Prostate gland (tissue), 2 donors: ENCODE measurements at regions not wholly inside any gene's neighbourhood (a gene's known extent, or its start where the extent isn't known, plus 50 kb on each side); places are given as distances from the start of the nearest gene placed in this dataset.

Experiments
- DNase-seq: peaks from one replicate; pipeline ENCODE4 v3.0.0-alpha.2; 2019; ENCODE audit warnings: low spot score
- H3K27ac ChIP-seq, 2 donors: fragments of 200-600 bp; sonication (generic); 2 replicates each; pipeline ENCODE4 v1.5.1; 2017 to 2019
- H3K27me3 ChIP-seq: fragments of 200-600 bp; sonication (generic); replicated peaks from 2 replicates; pipeline ENCODE4 v1.5.1; 2019; ENCODE audit not compliant: insufficient read depth
- H3K36me3 ChIP-seq, 2 donors: fragments of 200-600 bp; sonication (generic); 1 replicate in 1 of 2; 2 replicates in 1 of 2; pipeline versions ENCODE4 v1.5.1 to v1.8.1; 2017 to 2019
- H3K4me1 ChIP-seq: fragments of 200-600 bp; sonication (generic); replicated peaks from 2 replicates; pipeline ENCODE4 v1.5.1; 2019
- H3K4me3 ChIP-seq, 2 donors: fragments of 200-600 bp; sonication (generic); 2 replicates each; pipeline ENCODE4 v1.5.1; 2017 to 2019
- H3K9me3 ChIP-seq: fragments of 200-600 bp; sonication (generic); 2 replicates; pipeline ENCODE4 v1.5.1; 2017
- POLR2A ChIP-seq: fragments of 450-650 bp; IDR thresholded peaks from one replicate; pipeline ENCODE4 v1.6.1; 2016; ENCODE audit warnings: antibody characterized with exemption, mild to moderate bottlenecking
- POLR2AphosphoS5 ChIP-seq: sonication (generic); formaldehyde crosslinking; IDR thresholded peaks from one replicate; pipeline ENCODE4 v1.6.1; 2017; ENCODE audit warnings: antibody characterized with exemption
- WGBS: methylation state at CpG from one replicate; pipeline ENCODE4 v1.1.5; 2018; 5-methylcytosine and 5-hydroxymethylcytosine counted together
- intact Hi-C: fragments of 100-400 bp; cut with DNase I; formaldehyde crosslinking; loops from one replicate; pipeline ENCODE4 v1.14.2; 2022
- TF ChIP-seq, protein P1 (sequence below), 4 experiments: fragments of 200-600 bp in 2 of 4; fragments of 450-650 bp in 2 of 4; sonication (generic) in 2 of 4; IDR thresholded peaks; 1 replicate in 3 of 4; 2 replicates in 1 of 4; pipeline ENCODE4 v1.5.1; 2016 to 2019; ENCODE audit warnings: antibody characterized with exemption in 4 of 4, mild to moderate bottlenecking in 2 of 4, moderate library complexity in 2 of 4

DNA sequence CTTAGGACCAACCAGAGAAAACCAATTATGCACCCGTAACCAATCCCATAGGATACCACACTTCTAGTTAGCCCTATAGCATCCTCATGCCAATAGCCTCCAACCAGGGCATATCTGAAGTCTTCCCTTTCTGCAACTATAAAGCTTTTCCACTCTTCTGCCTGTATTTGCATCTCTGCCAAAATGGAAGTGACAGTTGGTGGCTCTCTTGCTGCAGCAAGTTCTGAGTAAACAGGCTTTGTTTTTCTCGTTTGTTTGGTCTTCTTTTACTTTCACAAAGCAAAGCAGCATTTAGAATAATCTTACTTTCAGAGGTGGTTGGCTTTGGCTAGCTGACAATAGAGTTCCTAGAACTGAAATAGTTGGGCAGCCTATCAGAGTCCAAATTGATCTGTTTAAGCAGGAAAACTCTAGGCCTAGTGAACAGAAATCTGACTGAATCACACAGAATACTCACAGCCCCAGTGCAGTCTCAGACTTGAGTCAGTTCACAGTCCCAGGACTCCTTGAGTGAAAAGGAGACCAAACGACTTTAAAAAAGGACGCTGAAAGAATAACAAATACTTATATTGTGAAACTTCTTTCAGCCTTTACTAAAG is 1029.7 kb upstream of the LRFN5 start:
- TF ChIP-seq, protein P1, sequence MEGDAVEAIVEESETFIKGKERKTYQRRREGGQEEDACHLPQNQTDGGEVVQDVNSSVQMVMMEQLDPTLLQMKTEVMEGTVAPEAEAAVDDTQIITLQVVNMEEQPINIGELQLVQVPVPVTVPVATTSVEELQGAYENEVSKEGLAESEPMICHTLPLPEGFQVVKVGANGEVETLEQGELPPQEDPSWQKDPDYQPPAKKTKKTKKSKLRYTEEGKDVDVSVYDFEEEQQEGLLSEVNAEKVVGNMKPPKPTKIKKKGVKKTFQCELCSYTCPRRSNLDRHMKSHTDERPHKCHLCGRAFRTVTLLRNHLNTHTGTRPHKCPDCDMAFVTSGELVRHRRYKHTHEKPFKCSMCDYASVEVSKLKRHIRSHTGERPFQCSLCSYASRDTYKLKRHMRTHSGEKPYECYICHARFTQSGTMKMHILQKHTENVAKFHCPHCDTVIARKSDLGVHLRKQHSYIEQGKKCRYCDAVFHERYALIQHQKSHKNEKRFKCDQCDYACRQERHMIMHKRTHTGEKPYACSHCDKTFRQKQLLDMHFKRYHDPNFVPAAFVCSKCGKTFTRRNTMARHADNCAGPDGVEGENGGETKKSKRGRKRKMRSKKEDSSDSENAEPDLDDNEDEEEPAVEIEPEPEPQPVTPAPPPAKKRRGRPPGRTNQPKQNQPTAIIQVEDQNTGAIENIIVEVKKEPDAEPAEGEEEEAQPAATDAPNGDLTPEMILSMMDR (IDR thresholded peaks at IDR 0.05), result no peak
- no peak for TF ChIP-seq POLR2AphosphoS5
- no peak for TF ChIP-seq POLR2A
- intact Hi-C loops, result no loop called here
- DNase-seq, result no peak
- Histone ChIP-seq H3K27ac (no peak overlapping the region), H3K4me3 (no peak overlapping the region), H3K9me3 (no peaks in the 10 kb centered on the region), H3K36me3 (no peaks in the 10 kb centered on the region), H3K27me3 (no peaks in the 10 kb centered on the region), H3K4me1 (no peaks in the 10 kb centered on the region)
- WGBS, result 62% methylated on average over 4 of the region's 4 CpGs

DNA sequence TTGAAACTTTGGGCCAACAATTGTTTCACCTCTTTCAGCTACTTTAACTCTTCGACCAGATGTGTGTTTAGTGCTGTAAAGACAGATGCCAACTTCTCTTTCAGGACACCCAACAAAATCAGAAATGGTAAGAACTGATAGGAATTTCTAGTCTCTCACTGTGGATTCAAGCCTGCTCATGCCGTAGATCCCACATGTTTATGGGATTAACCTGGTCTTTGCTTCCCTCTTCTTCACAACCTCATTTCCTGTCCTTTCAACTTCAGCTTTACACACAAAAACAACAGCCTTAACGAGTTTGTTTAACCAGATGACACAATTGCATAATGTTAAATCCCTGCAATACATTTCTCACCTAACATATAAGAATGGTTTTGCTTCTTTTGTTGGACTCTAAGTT is 1031.9 kb upstream of the LRFN5 start:
- intact Hi-C loops, result no loop called here
- no peaks in the 10 kb centered on the region for H3K4me1 ChIP-seq
- no peaks in the 10 kb centered on the region for H3K36me3 ChIP-seq
- no peak overlapping the region for H3K4me3 ChIP-seq
- TF ChIP-seq POLR2A (no peak), POLR2AphosphoS5 (no peak)
- TF ChIP-seq, protein P1 (IDR thresholded peaks at IDR 0.05), result no peak
- H3K27me3 ChIP-seq, result no peaks in the 10 kb centered on the region
- WGBS, result 19% methylated on average over 3 of the region's 3 CpGs
- no peak for DNase-seq
- no peak overlapping the region for H3K27ac ChIP-seq
- H3K9me3 ChIP-seq, result no peaks in the 10 kb centered on the region

DNA sequence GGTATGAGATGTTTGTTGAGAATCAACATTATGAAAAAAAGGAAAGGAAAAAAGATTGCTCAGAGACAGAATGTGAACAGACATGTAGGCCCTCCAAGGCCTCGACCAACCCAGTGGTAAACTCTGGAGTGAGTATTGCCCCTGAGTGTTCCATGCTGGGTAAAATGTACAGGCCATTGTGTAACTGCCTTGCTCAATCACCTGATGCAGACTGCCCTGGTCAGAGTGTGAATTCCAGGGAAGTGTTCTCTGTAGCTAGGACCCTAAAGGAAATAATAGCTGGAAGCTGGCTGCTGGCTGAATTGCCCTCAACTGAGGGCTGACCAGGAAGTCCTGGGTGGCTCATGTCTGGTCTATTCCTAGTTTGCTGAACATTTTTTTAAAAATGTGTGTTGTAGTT is 1081.4 kb upstream of the LRFN5 start:
- TF ChIP-seq POLR2A, result no peak
- TF ChIP-seq, protein P1 (IDR thresholded peaks at IDR 0.05), result no peak
- TF ChIP-seq POLR2AphosphoS5, result no peak
- no peaks in the 10 kb centered on the region for H3K4me1 ChIP-seq
- no peaks in the 10 kb centered on the region for H3K9me3 ChIP-seq
- H3K27ac ChIP-seq, result no peak overlapping the region
- no peak for DNase-seq
- no peaks in the 10 kb centered on the region for H3K36me3 ChIP-seq
- no peak overlapping the region for H3K4me3 ChIP-seq
- 47% methylated on average over 1 of the region's 1 CpG for WGBS
- H3K27me3 ChIP-seq, result no peaks in the 10 kb centered on the region
- intact Hi-C loops, result no loop called here

DNA sequence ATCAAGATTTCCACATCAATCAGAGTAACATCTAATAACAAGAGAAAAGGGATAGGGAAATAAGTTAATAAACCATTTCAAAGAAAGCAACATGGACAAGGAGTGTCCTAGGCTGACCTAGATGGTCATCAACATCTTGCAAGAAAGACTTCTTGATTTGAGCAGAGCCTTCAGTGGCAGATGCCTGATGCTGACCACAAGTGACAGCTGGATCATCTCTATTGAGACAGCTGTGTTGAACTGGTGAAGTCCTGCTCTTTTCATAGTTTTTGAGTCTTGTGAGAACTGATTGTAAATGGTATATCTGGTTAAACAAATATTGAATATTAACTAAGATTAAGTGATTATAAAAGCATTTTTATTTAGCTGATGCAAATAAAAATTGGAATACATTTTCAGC is 1083.6 kb upstream of the LRFN5 start:
- intact Hi-C loops, result no loop called here
- Histone ChIP-seq H3K27me3 (no peaks in the 10 kb centered on the region), H3K4me3 (no peak overlapping the region), H3K4me1 (no peaks in the 10 kb centered on the region), H3K36me3 (no peaks in the 10 kb centered on the region), H3K27ac (no peak overlapping the region), H3K9me3 (no peaks in the 10 kb centered on the region)
- DNase-seq, result no peak
- no peak for TF ChIP-seq POLR2AphosphoS5
- TF ChIP-seq, protein P1 (IDR thresholded peaks at IDR 0.05), result no peak
- TF ChIP-seq POLR2A, result no peak

DNA sequence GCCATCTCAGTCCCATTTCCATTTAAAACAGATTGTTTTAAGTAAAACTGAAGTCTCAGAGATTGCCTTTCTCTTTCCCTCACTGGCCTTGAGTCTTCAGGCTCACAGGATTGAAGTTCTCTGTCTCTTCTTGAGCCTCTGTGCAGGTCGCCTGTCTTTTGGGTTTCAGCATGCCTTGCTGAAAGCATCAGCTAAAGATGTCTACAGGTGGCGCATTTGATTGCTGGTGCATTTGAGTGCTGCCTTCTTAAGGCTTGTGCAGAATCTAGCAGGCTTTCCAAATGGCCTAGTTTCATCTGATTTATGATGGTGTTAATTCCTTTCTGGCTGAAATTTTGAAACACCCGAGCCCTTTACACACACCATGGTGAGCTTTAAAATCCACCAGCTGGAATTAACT is 1062.2 kb upstream of the FBXO33 start:
- no peak overlapping the region for H3K27ac ChIP-seq
- no peaks in the 10 kb centered on the region for H3K36me3 ChIP-seq
- 69% methylated on average over 3 of the region's 3 CpGs for WGBS
- H3K4me1 ChIP-seq, result no peaks in the 10 kb centered on the region
- TF ChIP-seq, protein P1 (IDR thresholded peaks at IDR 0.05), result no peak
- TF ChIP-seq POLR2AphosphoS5, result no peak
- no peak for TF ChIP-seq POLR2A
- H3K27me3 ChIP-seq, result no peaks in the 10 kb centered on the region
- H3K4me3 ChIP-seq, result no peak overlapping the region
- DNase-seq, result no peak
- H3K9me3 ChIP-seq, result no peaks in the 10 kb centered on the region
- intact Hi-C loops, result no loop called here
